ENCODE measurements at regions not wholly inside any gene's neighbourhood (a gene's known extent, or its start where the extent isn't known, plus 50 kb on each side); places are given as distances from the start of the nearest gene placed in this dataset.
"Not testable (repeated sequence)": the region's sequence is repeated elsewhere in the genome, so short reads cannot be mapped to it uniquely, and the experiment has no call there.

- not testable (repeated sequence) for H3K36me3 ChIP-seq (ENCODE audit: insufficient read depth, low read length); H3K4me3 ChIP-seq (ENCODE audit: low read length); H3K9me3 ChIP-seq (ENCODE audit: insufficient read depth, low read depth, low read length); H3K9ac ChIP-seq (ENCODE audit: low read depth, low read length); H3K27ac ChIP-seq (ENCODE audit: low read depth, low read length); H3K4me1 ChIP-seq (ENCODE audit: insufficient read depth, low read length); H3K27me3 ChIP-seq (ENCODE audit: insufficient read depth, low read length)
- WGBS, result 83% methylated on average over 1 of the region's 3 CpGs
Observed at GRCh38 chr21:25181690-25182089, 425.6 kb downstream of the MRPL39 start.

- peaks cover 8% of the 10 kb centered on the region for H3K4me1 ChIP-seq (ENCODE audit: insufficient read depth, low read length)
- 100% methylated on average over 1 of the region's 1 CpG for WGBS
- no peak overlapping the region for H3K4me3 ChIP-seq (ENCODE audit: low read length)
- no peak overlapping the region for H3K27ac ChIP-seq (ENCODE audit: low read depth, low read length)
- no peaks in the 10 kb centered on the region for H3K27me3 ChIP-seq (ENCODE audit: insufficient read depth, low read length)
- H3K36me3 ChIP-seq (ENCODE audit: insufficient read depth, low read length), result no peaks in the 10 kb centered on the region
- H3K9me3 ChIP-seq (ENCODE audit: insufficient read depth, low read depth, low read length), result no peaks in the 10 kb centered on the region
- H3K9ac ChIP-seq (ENCODE audit: low read depth, low read length), result no peak overlapping the region
Observed at GRCh38 chr21:25179116-25179515, 428.2 kb downstream of the MRPL39 start.

- Histone ChIP-seq H3K4me1 (ENCODE audit: insufficient read depth, low read length) (peaks cover 8% of the 10 kb centered on the region), H3K4me3 (ENCODE audit: low read length) (no peak overlapping the region)
Observed at GRCh38 chr21:25176637-25177412, 430.5 kb downstream of the MRPL39 start.

GRCh38 chr21:25175938-25176337, 431.3 kb downstream of the MRPL39 start:
- H3K27ac ChIP-seq (ENCODE audit: low read depth, low read length), result no peak overlapping the region
- H3K4me3 ChIP-seq (ENCODE audit: low read length), result no peak overlapping the region
- 93% methylated on average over 1 of the region's 2 CpGs for WGBS
- H3K9me3 ChIP-seq (ENCODE audit: insufficient read depth, low read depth, low read length), result no peaks in the 10 kb centered on the region
- H3K9ac ChIP-seq (ENCODE audit: low read depth, low read length), result no peak overlapping the region
- H3K4me1 ChIP-seq (ENCODE audit: insufficient read depth, low read length), result peaks cover 8% of the 10 kb centered on the region
- no peaks in the 10 kb centered on the region for H3K36me3 ChIP-seq (ENCODE audit: insufficient read depth, low read length)
- no peaks in the 10 kb centered on the region for H3K27me3 ChIP-seq (ENCODE audit: insufficient read depth, low read length)

More at GRCh38 chr21:25176637-25177412, 430.5 kb downstream of the MRPL39 start:
- no peak overlapping the region for H3K27ac ChIP-seq (ENCODE audit: low read depth, low read length)
- no peaks in the 10 kb centered on the region for H3K9me3 ChIP-seq (ENCODE audit: insufficient read depth, low read depth, low read length)
- H3K9ac ChIP-seq (ENCODE audit: low read depth, low read length), result no peak overlapping the region
- no peaks in the 10 kb centered on the region for H3K27me3 ChIP-seq (ENCODE audit: insufficient read depth, low read length)
- WGBS, result 96% methylated on average over 3 of the region's 5 CpGs
- H3K36me3 ChIP-seq (ENCODE audit: insufficient read depth, low read length), result no peaks in the 10 kb centered on the region

- 93% methylated on average over 6 of the region's 6 CpGs for WGBS
- Histone ChIP-seq H3K27ac (ENCODE audit: low read depth, low read length) (no peak overlapping the region), H3K9me3 (ENCODE audit: insufficient read depth, low read depth, low read length) (peaks cover 17% of the 10 kb centered on the region; the same call in 1 of the 2 replicates)
Observed at GRCh38 chr21:25171438-25171837, 435.8 kb downstream of the MRPL39 start.

GRCh38 chr21:25170681-25171080, 436.6 kb downstream of the MRPL39 start:
- no peaks in the 10 kb centered on the region for H3K36me3 ChIP-seq (ENCODE audit: insufficient read depth, low read length)
- 96% methylated on average over 2 of the region's 3 CpGs for WGBS
- no peak overlapping the region for H3K27ac ChIP-seq (ENCODE audit: low read depth, low read length)
- H3K9ac ChIP-seq (ENCODE audit: low read depth, low read length), result no peak overlapping the region
- H3K9me3 ChIP-seq (ENCODE audit: insufficient read depth, low read depth, low read length), result peaks cover 22% of the 10 kb centered on the region
- H3K27me3 ChIP-seq (ENCODE audit: insufficient read depth, low read length), result no peaks in the 10 kb centered on the region
- no peak overlapping the region for H3K4me3 ChIP-seq (ENCODE audit: low read length)
- H3K4me1 ChIP-seq (ENCODE audit: insufficient read depth, low read length), result peaks cover 7% of the 10 kb centered on the region

More at GRCh38 chr21:25171438-25171837, 435.8 kb downstream of the MRPL39 start:
- H3K36me3 ChIP-seq (ENCODE audit: insufficient read depth, low read length), result no peaks in the 10 kb centered on the region
- H3K9ac ChIP-seq (ENCODE audit: low read depth, low read length), result no peak overlapping the region
- H3K27me3 ChIP-seq (ENCODE audit: insufficient read depth, low read length), result no peaks in the 10 kb centered on the region
- peaks cover 8% of the 10 kb centered on the region for H3K4me1 ChIP-seq (ENCODE audit: insufficient read depth, low read length)
- no peak overlapping the region for H3K4me3 ChIP-seq (ENCODE audit: low read length)

- H3K4me3 ChIP-seq (ENCODE audit: low read length), result no peak overlapping the region
- no peaks in the 10 kb centered on the region for H3K36me3 ChIP-seq (ENCODE audit: insufficient read depth, low read length)
- WGBS, result 75% methylated on average over 1 of the region's 1 CpG
- H3K4me1 ChIP-seq (ENCODE audit: insufficient read depth, low read length), result no peaks in the 10 kb centered on the region
- H3K9me3 ChIP-seq (ENCODE audit: insufficient read depth, low read depth, low read length), result peaks cover 22% of the 10 kb centered on the region
- H3K27ac ChIP-seq (ENCODE audit: low read depth, low read length), result no peak overlapping the region
- H3K27me3 ChIP-seq (ENCODE audit: insufficient read depth, low read length), result no peaks in the 10 kb centered on the region
- no peak overlapping the region for H3K9ac ChIP-seq (ENCODE audit: low read depth, low read length)
Observed at GRCh38 chr21:25169370-25169769, 437.9 kb downstream of the MRPL39 start.

- H3K4me1 ChIP-seq (ENCODE audit: insufficient read depth, low read length); H3K27ac ChIP-seq (ENCODE audit: low read depth, low read length); H3K27me3 ChIP-seq (ENCODE audit: insufficient read depth, low read length); H3K4me3 ChIP-seq (ENCODE audit: low read length); H3K9ac ChIP-seq (ENCODE audit: low read depth, low read length); H3K36me3 ChIP-seq (ENCODE audit: insufficient read depth, low read length): not testable (repeated sequence)
- WGBS, result 92% methylated on average over 1 of the region's 1 CpG
- H3K9me3 ChIP-seq (ENCODE audit: insufficient read depth, low read depth, low read length), result peaks cover 22% of the 10 kb centered on the region
Observed at GRCh38 chr21:25166904-25167303, 440.4 kb downstream of the MRPL39 start.

- H3K9me3 ChIP-seq (ENCODE audit: insufficient read depth, low read depth, low read length), result peaks cover 6% of the 10 kb centered on the region
- 90% methylated on average over 3 of the region's 4 CpGs for WGBS
- no peaks in the 10 kb centered on the region for H3K27me3 ChIP-seq (ENCODE audit: insufficient read depth, low read length)
- no peak overlapping the region for H3K27ac ChIP-seq (ENCODE audit: low read depth, low read length)
- H3K4me3 ChIP-seq (ENCODE audit: low read length), result no peak overlapping the region
- no peak overlapping the region for H3K9ac ChIP-seq (ENCODE audit: low read depth, low read length)
- no peaks in the 10 kb centered on the region for H3K4me1 ChIP-seq (ENCODE audit: insufficient read depth, low read length)
- H3K36me3 ChIP-seq (ENCODE audit: insufficient read depth, low read length), result no peaks in the 10 kb centered on the region
Observed at GRCh38 chr21:25161571-25161970, 445.7 kb downstream of the MRPL39 start.

- H3K27ac ChIP-seq (ENCODE audit: low read depth, low read length); H3K9me3 ChIP-seq (ENCODE audit: insufficient read depth, low read depth, low read length); H3K4me1 ChIP-seq (ENCODE audit: insufficient read depth, low read length); H3K27me3 ChIP-seq (ENCODE audit: insufficient read depth, low read length); H3K4me3 ChIP-seq (ENCODE audit: low read length); H3K9ac ChIP-seq (ENCODE audit: low read depth, low read length); H3K36me3 ChIP-seq (ENCODE audit: insufficient read depth, low read length): not testable (repeated sequence)
- 0% methylated on average over 1 of the region's 1 CpG for WGBS
Observed at GRCh38 chr21:25155020-25155419, 452.3 kb downstream of the MRPL39 start.

GRCh38 chr21:25149022-25149421, 458.3 kb downstream of the MRPL39 start:
- no peak overlapping the region for H3K27ac ChIP-seq (ENCODE audit: low read depth, low read length)
- no peak overlapping the region for H3K4me3 ChIP-seq (ENCODE audit: low read length)
- no peaks in the 10 kb centered on the region for H3K36me3 ChIP-seq (ENCODE audit: insufficient read depth, low read length)
- no peaks in the 10 kb centered on the region for H3K4me1 ChIP-seq (ENCODE audit: insufficient read depth, low read length)
- 89% methylated on average over 1 of the region's 1 CpG for WGBS
- no peak overlapping the region for H3K9ac ChIP-seq (ENCODE audit: low read depth, low read length)
- H3K27me3 ChIP-seq (ENCODE audit: insufficient read depth, low read length), result no peaks in the 10 kb centered on the region
- peaks cover 3% of the 10 kb centered on the region; the same call in 1 of the 2 replicates for H3K9me3 ChIP-seq (ENCODE audit: insufficient read depth, low read depth, low read length)

- 79% methylated on average over 1 of the region's 1 CpG for WGBS
- Histone ChIP-seq H3K4me3 (ENCODE audit: low read length) (no peak overlapping the region), H3K9me3 (ENCODE audit: insufficient read depth, low read depth, low read length) (no peaks in the 10 kb centered on the region), H3K4me1 (ENCODE audit: insufficient read depth, low read length) (no peaks in the 10 kb centered on the region), H3K27me3 (ENCODE audit: insufficient read depth, low read length) (no peaks in the 10 kb centered on the region), H3K36me3 (ENCODE audit: insufficient read depth, low read length) (no peaks in the 10 kb centered on the region), H3K9ac (ENCODE audit: low read depth, low read length) (no peak overlapping the region), H3K27ac (ENCODE audit: low read depth, low read length) (no peak overlapping the region)
Observed at GRCh38 chr21:25139414-25139813, 467.9 kb downstream of the MRPL39 start.

All from HUES64 (cell line).